ENCODE measurements at regions not wholly inside any gene's neighbourhood (a gene's known extent, or its start where the extent isn't known, plus 50 kb on each side); places are given as distances from the start of the nearest gene placed in this dataset.

GRCh38 chr6:81166770-81167169, 585.7 kb downstream of the TENT5A start:
- TF ChIP-seq REST (IDR thresholded peaks at IDR 0.05; ENCODE audit: unreplicated experiment) (no peak), EZH2 (IDR thresholded peaks at IDR 0.05; ENCODE audit: low read depth, unreplicated experiment) (no peak), CREB1 (CRISPR knock-in tag; IDR thresholded peaks at IDR 0.05; ENCODE audit: low read depth) (no peak), EZH2phosphoT487 (IDR thresholded peaks at IDR 0.05; ENCODE audit: unreplicated experiment) (no peak), ZNF331 (CRISPR knock-in tag; IDR thresholded peaks at IDR 0.05; ENCODE audit: low read depth) (no peak), ZNF114 (CRISPR knock-in tag; IDR thresholded peaks at IDR 0.05) (no peak), ETS1 (IDR thresholded peaks at IDR 0.05) (no peak), POLR2AphosphoS5 (IDR thresholded peaks at IDR 0.05; ENCODE audit: low read depth) (no peak), STAT1 (IDR thresholded peaks at IDR 0.05; ENCODE audit: unreplicated experiment) (no peak), JUNB (IDR thresholded peaks at IDR 0.05; ENCODE audit: unreplicated experiment) (no peak), NANOG (IDR thresholded peaks at IDR 0.05; ENCODE audit: borderline replicate concordance) (no peak)
- TF ChIP-seq, protein P1, sequence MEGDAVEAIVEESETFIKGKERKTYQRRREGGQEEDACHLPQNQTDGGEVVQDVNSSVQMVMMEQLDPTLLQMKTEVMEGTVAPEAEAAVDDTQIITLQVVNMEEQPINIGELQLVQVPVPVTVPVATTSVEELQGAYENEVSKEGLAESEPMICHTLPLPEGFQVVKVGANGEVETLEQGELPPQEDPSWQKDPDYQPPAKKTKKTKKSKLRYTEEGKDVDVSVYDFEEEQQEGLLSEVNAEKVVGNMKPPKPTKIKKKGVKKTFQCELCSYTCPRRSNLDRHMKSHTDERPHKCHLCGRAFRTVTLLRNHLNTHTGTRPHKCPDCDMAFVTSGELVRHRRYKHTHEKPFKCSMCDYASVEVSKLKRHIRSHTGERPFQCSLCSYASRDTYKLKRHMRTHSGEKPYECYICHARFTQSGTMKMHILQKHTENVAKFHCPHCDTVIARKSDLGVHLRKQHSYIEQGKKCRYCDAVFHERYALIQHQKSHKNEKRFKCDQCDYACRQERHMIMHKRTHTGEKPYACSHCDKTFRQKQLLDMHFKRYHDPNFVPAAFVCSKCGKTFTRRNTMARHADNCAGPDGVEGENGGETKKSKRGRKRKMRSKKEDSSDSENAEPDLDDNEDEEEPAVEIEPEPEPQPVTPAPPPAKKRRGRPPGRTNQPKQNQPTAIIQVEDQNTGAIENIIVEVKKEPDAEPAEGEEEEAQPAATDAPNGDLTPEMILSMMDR (conservative IDR thresholded peaks at IDR 0.05; ENCODE audit: low read depth in 2 of 2), result no peak
- TF ChIP-seq, protein P2, sequence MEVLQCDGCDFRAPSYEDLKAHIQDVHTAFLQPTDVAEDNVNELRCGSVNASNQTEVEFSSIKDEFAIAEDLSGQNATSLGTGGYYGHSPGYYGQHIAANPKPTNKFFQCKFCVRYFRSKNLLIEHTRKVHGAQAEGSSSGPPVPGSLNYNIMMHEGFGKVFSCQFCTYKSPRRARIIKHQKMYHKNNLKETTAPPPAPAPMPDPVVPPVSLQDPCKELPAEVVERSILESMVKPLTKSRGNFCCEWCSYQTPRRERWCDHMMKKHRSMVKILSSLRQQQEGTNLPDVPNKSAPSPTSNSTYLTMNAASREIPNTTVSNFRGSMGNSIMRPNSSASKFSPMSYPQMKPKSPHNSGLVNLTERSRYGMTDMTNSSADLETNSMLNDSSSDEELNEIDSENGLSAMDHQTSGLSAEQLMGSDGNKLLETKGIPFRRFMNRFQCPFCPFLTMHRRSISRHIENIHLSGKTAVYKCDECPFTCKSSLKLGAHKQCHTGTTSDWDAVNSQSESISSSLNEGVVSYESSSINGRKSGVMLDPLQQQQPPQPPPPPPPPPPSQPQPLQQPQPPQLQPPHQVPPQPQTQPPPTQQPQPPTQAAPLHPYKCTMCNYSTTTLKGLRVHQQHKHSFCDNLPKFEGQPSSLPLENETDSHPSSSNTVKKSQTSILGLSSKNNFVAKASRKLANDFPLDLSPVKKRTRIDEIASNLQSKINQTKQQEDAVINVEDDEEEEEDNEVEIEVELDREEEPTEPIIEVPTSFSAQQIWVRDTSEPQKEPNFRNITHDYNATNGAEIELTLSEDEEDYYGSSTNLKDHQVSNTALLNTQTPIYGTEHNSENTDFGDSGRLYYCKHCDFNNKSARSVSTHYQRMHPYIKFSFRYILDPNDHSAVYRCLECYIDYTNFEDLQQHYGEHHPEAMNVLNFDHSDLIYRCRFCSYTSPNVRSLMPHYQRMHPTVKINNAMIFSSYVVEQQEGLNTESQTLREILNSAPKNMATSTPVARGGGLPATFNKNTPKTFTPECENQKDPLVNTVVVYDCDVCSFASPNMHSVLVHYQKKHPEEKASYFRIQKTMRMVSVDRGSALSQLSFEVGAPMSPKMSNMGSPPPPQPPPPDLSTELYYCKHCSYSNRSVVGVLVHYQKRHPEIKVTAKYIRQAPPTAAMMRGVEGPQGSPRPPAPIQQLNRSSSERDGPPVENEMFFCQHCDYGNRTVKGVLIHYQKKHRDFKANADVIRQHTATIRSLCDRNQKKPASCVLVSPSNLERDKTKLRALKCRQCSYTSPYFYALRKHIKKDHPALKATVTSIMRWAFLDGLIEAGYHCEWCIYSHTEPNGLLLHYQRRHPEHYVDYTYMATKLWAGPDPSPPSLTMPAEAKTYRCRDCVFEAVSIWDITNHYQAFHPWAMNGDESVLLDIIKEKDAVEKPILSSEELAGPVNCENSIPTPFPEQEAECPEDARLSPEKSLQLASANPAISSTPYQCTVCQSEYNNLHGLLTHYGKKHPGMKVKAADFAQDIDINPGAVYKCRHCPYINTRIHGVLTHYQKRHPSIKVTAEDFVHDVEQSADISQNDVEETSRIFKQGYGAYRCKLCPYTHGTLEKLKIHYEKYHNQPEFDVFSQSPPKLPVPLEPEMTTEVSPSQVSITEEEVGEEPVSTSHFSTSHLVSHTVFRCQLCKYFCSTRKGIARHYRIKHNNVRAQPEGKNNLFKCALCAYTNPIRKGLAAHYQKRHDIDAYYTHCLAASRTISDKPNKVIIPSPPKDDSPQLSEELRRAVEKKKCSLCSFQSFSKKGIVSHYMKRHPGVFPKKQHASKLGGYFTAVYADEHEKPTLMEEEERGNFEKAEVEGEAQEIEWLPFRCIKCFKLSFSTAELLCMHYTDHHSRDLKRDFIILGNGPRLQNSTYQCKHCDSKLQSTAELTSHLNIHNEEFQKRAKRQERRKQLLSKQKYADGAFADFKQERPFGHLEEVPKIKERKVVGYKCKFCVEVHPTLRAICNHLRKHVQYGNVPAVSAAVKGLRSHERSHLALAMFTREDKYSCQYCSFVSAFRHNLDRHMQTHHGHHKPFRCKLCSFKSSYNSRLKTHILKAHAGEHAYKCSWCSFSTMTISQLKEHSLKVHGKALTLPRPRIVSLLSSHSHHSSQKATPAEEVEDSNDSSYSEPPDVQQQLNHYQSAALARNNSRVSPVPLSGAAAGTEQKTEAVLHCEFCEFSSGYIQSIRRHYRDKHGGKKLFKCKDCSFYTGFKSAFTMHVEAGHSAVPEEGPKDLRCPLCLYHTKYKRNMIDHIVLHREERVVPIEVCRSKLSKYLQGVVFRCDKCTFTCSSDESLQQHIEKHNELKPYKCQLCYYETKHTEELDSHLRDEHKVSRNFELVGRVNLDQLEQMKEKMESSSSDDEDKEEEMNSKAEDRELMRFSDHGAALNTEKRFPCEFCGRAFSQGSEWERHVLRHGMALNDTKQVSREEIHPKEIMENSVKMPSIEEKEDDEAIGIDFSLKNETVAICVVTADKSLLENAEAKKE (CRISPR knock-in tag; IDR thresholded peaks at IDR 0.05), result no peak
- Histone ChIP-seq H3F3A (replicated peaks; ENCODE audit: low read depth) (no peaks in the 10 kb centered on the region), H2AFZ (no peak overlapping the region), H3K9me2 (ENCODE audit: insufficient read depth) (no peaks in the 10 kb centered on the region), H3K79me2 (replicated peaks; ENCODE audit: insufficient read depth) (no peaks in the 10 kb centered on the region), H3K36me3 (ENCODE audit: insufficient read depth) (no peaks in the 10 kb centered on the region), H4K20me1 (replicated peaks; ENCODE audit: insufficient read depth) (no peaks in the 10 kb centered on the region), H3K4me1 (ENCODE audit: insufficient read depth) (no peaks in the 10 kb centered on the region), H3K27me3 (ENCODE audit: insufficient read depth) (no peaks in the 10 kb centered on the region), H3K27ac (ENCODE audit: low read depth) (no peak overlapping the region), H3K4me2 (no peak overlapping the region), H3K4me3 (no peak overlapping the region)
- Mint-ChIP-seq H3K4me1 (no peaks in the 10 kb centered on the region), H3K27me3 (ENCODE audit: insufficient read depth, low read depth, poor library complexity) (no peaks in the 10 kb centered on the region), H3K36me3 (ENCODE audit: low read depth) (no peaks in the 10 kb centered on the region), H3K27ac (no peak overlapping the region), H3K9me3 (no peaks in the 10 kb centered on the region), H3K4me3 (no peak overlapping the region)
- ATAC-seq, result no peak
- no peak for DNase-seq (ENCODE audit: low spot score)

Measured in GM23338 (cell line).